ENCODE measurements at regions not wholly inside any gene's neighbourhood (a gene's known extent, or its start where the extent isn't known, plus 50 kb on each side); places are given as distances from the start of the nearest gene placed in this dataset.
"Not testable (repeated sequence)": the region's sequence is repeated elsewhere in the genome, so short reads cannot be mapped to it uniquely, and the experiment has no call there.

DNA sequence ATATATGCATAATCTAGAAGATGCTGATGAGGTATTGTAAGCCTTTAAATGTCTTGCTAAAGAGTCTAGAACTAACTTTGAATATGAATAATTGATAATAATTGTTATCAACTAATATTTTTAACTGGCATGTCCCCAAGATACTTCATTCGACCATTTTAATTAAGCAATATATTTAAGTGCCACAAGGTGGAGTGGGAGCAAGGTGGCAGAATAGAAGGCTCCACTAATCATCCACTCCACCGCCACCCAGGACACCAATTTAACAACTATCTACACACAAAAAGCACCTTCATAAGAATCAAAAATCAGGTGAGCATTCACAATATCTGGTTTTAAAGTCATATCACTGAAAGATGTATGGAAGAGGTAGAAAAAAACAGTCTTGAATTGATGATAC is 409.6 kb downstream of the SEC23A start:
- DNase-seq = no peak

DNA sequence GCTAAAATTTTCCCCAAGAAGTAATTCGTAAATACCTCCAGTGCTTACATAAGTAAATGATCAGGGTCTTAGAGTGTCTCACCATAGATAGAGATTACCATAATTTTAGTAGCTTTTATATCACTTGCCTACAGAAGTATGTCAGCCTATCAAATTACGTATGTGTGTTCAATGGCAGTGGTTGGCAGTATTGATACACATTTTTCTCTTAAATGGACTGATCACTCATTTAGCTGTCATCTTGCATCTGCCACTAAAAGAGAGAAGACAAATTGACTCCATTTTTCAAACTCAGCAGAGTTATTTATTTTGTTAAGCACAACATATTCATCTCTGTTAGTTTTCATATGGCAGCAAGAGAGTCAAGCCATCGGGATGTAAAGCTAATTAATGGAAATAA is 413.1 kb upstream of the CLEC14A start:
- no peak for DNase-seq

DNA sequence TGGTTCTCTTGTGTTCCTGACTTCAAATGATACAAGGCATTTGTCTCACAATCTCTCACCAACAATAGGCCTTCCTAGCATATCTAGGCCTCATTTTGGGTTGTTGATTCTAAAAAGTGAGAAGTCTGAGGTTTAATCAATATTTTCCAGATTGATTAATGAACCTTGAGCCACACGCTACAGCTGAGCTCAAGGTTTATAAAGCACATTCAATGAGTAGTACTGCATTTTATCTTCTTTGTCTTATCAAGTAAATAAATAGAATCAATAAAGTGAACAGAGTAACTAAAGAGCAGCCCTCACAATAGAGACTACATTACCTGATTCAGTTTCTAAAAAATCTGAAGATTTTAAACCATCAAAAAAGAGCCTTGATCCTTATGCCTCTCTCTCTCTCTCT is 407.5 kb upstream of the CLEC14A start:
- DNase-seq = no peak

DNA sequence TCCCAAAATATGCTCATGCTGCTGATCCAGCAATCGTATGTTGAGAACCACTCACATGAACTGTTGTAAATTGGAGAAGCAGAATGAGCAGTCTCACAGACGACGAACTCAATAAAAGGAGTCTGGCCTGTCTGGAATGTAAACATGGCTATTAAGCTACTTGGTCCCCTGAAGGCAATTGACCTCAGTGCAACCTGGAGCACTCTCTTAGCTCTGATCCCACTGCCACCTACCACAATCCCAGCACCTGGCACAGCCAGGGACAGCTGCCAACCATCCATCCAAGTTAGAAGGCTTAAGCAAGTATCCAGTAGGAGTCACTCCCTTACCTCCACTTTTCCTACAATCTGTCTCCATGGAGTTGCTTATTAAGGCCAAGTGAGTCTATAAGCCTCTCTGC is 406.9 kb upstream of the CLEC14A start:
- no peak for DNase-seq

DNA sequence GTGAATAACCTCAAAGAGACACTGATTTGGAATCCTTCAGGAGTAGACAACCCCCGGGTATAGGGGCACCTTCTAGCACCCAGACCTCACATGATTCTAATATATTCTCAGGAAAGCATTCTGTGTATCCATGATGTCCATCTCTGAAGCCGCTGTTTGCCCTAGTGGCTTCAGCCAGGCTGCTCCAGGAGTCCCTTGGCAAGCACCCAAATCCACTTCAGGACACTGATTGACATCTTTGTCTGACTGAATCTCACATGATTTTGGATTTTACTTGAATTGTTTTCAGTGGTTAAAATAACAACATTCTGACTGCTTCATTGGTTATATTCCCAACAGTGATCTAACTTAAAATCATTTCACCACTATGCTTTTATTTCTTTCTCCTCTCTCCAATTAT is 390.5 kb upstream of the CLEC14A start:
- no peak for DNase-seq

DNA sequence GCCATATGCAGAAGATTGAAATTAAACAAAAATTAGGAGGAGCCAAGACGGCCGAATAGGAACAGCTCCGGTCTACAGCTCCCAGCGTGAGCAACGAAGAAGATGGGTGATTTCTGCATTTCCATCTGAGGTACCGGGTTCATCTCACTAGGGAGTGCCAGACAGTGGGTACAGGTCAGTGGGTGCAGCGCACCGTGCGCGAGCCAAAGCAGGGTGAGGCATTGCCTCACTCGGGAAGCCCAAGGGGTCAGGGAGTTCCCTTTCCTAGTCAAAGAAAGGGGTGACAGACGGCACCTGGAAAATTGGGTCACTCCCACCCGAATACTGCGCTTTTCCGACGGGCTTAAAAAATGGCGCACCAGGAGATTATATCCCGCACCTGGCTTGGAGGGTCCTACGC is 379.0 kb upstream of the CLEC14A start:
- not testable (repeated sequence) for DNase-seq

DNA sequence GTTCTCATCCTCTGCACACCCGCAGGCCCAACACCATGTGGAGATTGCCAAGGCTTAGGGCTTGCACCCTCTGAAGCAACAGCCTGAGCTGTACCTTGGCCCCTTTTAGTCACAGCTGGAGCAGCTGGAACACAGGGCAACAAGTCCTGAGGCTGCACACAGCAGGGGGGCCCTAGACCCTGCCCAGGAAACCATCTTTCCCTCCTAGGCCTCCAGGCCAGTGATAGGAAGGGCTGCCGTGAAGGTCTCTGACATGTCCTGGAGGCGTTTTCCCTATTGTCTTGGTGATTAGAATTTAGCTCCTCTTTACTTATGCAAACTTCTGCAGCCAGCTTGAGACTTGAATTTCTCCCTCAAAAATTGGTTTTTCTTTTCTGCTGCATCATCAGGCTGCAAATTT is 373.5 kb upstream of the CLEC14A start:
- no peak for DNase-seq

DNA sequence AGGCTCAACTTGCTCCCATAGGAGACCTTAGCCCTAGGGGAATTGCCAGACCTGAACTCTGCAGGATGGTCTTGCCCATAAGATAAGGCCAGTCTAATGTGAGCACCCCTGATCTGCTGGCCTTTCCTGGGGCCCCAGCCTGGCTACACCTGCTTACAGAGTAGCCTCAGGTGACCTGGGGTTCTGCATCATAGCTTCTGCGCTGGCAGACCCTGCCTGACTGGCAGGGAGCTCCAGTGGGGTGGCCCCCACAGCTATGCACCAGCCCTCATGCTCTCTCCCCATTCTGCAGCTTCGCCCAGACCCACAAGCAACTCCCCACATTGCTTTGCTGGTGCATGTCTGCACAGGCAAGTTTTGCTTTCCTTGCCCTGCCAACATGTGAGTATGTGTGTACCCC is 371.3 kb upstream of the CLEC14A start:
- DNase-seq = no peak

DNA sequence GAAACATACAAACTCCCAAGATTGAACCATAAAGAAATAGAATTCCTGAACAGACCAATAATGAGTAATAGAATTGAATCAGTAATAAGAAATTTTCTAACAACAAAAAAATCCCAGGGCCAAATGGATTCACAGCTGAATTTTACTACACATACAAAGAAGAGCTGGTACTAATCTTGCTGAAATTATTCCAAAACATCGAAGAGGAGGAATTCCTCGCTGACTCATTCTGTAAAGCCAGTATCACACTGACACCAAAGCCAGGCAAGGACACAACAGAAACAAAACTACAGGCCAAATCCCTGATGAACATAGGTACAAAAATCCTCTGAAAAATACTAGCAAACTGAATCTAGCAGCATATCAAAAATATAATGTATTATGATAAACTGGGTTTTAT is 367.8 kb upstream of the CLEC14A start:
- no peak for DNase-seq

DNA sequence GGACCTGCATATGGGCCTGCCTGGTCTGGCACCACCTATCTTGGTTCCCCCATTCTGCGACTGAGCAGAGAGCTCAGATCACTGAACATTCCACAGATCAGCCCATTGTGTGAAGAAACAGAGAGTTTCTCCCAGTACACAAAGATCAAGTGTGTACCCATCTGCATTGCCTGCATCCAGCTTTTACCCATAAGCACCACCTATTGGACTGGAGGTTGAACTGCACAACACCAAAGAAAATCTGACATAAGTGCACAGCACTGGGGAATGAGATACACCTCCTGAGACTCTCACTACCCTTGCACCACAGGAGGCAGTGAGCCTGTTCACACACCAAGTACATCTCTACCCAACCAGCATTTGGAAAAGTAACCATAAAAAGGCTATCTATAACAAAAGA is 362.6 kb upstream of the CLEC14A start:
- no peak for DNase-seq

DNA sequence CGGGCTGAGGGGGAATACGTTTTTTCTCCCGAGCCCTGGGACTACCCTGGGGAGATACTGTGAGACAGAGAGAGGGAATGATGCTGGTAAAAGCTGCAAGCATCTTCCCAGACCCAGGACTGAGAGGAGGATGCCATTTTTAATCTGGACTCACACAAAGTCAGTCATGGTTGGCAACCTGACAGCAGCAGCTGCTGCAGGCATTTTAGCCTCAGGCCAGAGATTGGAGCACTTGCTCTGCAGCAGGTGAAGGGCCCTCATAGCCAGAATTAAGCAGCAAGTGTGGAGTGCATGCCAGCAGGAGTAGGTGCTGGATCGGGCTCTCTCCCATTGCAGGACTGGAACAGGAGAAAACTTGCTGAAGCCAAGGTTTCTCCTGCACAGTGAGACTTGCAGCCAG is 361.1 kb upstream of the CLEC14A start:
- DNase-seq = no peak

DNA sequence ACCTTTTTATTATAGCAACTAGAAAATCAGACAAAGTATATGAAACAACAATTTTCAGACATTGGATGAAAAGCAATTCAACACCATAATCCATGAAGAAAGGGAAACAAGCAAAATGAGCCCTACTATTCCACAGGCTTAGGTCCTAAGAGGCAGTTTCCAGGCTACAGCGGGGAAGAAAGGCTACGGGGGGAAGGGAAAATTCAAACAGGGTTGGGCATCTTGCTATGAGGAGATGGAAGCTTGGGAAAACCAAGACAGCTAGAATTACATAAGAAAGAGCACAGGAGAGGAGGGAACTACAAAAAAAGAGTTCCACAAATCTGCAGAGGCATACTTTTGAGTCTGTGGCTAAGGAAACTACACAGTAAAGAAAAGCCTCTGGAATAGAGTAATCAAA is 356.0 kb upstream of the CLEC14A start:
- DNase-seq = no peak

DNA sequence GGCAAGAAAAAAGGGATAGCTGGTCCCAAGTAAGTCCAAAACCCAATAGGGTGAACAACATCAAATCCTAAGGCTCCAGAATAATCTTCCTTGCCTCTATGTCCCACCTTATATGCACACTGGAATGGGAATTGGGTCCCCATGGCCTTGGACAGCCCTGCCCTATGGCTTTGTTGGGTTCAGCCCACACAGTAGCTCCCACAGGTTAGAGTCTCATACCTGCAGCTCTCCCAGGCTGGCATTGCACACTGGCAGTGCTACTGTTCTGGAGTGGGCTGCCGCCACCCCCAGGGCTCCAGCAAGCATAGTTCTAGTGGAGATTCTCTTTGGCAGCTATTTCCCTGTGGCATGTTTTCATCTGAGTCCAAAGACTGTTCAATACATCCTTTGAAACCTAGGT is 352.4 kb upstream of the CLEC14A start:
- no peak for DNase-seq

DNA sequence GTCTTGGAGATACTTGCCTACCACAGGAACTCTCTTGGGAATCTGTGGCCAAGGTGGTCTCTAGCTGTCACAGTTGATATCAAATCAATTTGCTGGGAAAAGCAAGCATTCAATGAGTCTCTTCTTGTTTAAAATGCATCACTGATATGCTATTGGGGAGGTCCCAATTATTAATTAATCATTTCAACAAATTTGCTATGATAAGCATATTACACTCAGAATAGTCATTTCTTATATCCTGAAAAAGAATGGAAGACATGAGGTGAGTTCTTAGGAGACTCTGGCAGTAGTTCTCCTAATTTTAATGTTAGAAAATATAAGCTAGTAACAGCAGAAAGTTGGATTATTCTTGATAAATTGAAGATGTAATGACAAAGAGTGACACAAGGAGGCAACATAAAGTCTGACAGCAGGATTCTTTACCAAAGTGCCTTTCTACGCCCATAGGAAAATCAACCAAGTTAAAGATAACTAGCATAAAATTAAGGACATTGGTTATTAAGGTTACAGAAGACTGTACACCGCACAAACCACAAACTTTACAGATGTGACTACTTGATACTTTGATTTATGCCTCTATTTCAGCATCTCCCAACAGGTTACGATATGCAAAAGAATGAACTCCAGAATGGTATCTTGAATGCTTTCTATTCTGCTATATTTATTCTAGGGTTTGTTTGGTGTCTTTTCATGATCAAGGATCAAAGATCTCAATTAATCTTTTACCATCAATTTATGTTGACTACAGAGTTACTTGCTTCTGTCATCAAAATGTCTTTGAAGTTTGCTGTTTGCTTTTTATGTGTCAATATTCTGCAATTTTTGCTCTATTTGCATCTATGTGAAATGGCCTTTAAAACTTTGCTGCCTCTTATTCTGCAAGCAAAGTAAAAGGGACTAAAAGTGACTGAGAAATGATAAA is 349.6 kb upstream of the CLEC14A start:
- DNase-seq = no peak

DNA sequence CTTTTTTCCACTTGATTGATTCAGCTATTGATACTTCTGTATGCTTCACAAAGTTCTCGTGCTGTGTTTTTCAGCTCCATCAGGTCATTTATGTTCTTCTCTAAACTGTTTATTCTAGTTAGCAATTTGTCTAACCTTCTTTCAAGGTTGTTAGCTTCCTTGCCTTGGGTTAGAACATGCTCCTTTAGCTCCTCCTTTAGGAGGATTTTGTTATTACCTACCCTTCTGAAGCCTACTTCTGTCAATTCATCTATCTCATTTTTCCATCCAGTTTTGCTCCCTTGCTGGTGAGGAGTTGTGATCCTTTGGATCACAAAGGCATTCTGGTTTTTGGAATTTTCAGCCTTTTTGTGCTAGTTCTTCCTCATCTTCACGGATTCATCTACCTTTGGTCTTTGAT is 344.7 kb upstream of the CLEC14A start:
- DNase-seq = not testable (repeated sequence)

DNA sequence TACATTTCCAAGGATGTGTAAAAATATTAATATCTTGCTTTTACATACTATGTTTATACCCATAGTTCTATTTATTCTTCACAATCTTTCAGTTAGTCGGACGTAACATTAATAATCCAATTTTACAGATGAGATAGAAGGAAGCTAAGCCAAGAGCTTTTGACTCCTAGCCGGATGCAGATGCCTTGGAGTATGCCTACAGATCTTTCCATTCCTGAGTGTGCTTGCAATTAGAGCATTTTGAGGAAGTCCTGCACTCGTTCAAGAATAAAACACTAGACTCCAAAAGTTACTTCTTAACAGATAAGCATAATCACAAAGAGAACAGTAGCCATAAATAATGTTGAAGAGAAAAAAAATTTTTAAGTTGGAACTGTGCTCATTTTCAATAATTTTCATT is 337.6 kb upstream of the CLEC14A start:
- no peak for DNase-seq

DNA sequence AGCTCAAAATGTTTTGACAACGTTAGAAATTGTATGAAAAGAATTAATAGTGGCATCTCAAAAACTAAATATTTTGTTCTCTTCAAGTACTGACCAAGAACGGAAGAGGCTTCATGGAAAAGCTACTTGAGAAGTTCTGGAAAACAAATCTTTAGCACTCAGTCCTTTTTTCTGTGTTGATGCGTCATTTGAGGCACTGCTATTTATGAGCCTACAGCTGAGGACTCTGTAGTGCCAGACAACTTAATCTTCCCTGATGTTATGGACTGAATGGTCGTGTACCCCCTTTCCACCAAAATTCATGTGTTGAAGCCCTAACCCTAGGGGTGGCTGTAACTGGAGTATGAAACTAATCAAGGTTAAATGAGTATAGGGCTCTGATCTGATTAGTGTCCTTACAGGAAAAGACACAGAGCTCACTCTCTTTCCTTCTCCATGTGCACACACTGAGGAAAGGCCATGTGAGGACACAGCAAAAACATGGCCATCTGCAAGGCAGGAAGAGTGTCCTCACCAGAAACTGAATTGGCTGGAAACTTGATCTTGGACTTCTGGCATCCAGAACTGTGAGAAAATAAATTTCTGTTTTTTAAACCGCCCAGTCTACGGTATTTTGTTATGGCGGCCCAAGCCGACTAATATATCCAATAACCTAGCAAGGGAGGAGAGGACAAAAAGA is 337.0 kb upstream of the CLEC14A start:
- DNase-seq = no peak

DNA sequence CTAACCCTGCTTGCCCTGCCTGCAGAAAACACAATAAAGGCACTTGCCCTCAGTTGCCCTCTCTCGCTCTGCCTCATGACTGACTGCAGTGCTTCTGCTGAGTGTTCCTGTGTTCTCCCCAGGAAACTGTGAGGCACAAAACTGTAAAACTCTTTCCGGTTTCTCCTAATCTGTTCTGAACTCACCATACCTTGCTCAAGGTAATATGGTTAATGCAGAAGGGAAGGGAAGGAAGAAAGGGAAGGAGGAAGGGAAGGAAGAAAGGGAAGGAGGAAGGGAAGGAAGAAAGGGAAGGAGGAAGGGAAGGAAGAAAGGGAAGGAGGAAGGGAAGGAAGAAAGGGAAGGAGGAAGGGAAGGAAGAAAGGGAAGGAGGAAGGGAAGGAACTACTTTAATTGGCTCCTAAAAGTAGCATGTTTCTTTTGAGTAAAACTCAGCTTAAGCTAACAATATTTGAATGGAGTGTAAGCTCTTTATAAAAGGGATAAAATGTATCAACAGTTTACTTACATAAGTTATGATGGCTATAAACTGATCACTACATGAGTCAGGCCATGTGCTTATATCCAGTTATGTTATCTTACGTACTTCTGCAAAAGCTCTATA is 334.0 kb upstream of the CLEC14A start:
- no peak for DNase-seq

DNA sequence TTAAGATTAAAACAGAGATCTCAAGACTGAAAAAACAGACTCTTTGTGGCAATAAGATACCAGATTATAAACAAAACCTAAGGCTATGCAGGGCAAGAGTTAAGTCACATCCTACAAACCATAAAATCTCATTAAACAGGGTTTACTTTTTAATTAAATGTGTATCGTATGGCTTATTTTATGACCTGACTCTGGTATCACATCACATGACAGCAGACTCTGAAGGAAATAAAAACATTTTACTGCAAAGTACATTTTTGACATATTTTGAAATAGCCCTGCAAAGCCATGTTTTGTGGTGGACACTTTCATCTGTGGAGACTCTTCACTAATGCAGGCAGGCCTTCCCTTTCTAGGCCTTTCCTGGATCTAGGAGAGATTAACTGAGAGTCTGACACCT is 327.6 kb upstream of the CLEC14A start:
- no peak for DNase-seq

DNA sequence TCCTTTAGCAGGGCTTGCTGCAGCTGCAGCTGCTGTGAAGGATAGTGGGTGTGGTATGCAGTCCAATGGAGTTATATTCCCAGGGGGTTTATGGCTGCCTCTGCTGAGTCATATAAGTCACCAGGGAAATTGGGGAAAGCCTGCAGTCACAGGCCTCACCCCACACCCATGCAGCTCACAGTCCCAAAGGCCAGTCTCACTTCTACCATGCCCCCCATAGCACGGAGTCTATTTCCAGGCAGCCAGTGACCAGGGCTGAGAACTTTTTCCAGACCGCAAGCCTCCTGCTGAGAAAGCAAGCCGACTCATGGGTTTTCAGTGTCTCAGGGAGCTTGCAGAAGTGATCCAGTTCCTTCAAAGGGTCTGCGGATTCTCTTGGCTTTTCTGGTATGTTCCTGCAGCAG is 322.4 kb upstream of the CLEC14A start:
- DNase-seq = no peak

DNA sequence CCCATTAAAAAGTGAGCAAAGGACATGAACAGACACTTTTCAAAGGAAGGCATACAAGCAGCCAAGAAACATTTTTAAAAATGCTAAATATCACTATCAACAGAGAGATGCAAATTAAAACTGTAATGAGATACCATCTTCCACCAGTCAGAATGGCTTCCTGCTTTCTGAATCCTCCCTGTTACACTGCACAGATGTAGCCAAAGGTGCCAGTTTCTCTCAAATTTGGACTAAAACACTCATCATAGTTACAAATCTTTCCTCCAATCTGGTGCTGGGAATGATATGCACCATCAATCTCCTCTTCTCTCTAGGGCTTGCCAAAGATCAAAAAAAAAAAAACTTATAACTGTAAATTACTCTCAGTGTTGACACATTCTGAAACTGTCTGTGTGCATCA is 311.8 kb upstream of the CLEC14A start:
- no peak for DNase-seq

DNA sequence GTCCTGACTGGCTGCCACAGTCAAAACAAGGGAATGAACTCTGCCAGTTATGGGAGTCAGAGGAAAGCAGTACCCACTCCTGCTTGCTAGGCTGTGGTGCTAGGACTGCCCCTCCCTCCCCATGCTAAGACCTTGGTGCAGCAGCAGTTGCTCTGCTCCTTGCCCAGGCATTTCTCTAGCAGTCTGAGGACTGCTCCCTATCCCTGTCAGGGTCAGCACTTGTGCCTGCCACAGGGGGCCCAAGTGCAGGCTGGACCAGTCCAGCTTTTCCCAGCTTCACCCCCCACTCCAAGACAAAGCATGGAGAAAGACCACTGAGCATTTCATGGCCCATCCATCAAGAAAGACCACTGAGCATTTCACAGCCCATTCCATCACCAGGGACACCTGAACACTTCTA is 305.8 kb upstream of the CLEC14A start:
- DNase-seq = no peak

DNA sequence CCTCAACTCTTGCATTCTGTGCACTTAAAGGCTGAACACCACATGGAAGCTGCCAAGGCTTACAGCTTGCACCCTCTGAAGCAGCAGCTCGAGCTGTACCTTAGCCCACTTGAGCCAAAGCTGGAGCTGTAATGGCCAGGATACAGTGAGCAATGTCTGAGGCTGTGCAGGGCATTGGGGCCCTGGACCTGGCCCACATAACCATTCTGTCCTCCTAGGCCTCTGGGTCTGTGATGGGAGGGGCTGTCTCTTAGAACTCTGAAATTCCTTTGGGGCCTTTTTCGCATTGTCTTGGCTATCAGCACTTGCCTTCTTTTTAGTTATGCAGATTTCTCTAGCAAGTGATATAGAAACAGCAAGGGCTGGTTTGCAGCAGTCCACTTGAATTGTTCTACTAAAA is 303.8 kb upstream of the CLEC14A start:
- no peak for DNase-seq

DNA sequence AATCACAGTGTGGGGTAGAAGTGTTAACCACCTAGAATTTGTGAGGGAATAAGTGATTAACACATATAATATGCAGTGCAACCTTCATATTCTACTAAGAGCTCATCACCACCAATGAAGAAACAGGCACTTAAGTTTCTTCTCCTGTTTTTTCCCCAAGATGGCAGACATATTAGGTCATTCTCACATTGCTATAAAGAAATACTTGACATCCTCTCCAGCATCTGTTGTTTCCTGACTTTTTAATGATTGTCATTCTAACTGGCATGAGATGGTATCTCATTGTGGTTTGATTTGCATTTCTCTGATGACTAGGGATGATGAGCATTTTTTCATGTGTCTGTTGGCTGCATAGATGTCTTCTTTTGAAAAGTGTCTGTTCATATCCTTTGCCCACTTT is 301.5 kb upstream of the CLEC14A start:
- DNase-seq = not testable (repeated sequence)

Data from NCI-H1694 (cell line).